Raji (cell line): ENCODE measurements at regions not wholly inside any gene's neighbourhood (a gene's known extent, or its start where the extent isn't known, plus 50 kb on each side); places are given as distances from the start of the nearest gene placed in this dataset.

Experiments used
- POLR2A ChIP-seq: IDR thresholded peaks from 2 replicates; pipeline ENCODE4 v1.6.1; 2011; ENCODE audit warnings: low read depth, low read length, control low read depth; ENCODE audit not compliant: insufficient read depth

GRCh38 chr2:58709274-58709673 is 468.1 kb upstream of the FANCL start:
- TF ChIP-seq POLR2A, result no peak

GRCh38 chr2:58708565-58708964 is 467.4 kb upstream of the FANCL start:
- TF ChIP-seq POLR2A, result no peak

- TF ChIP-seq POLR2A, result no peak
These were observed 461.3 kb upstream of the FANCL start for GRCh38 chr2:58702302-58702885.

- no peak for TF ChIP-seq POLR2A
These were observed 460.7 kb upstream of the FANCL start for GRCh38 chr2:58701688-58702301.

- TF ChIP-seq POLR2A, result no peak
These were observed 459.5 kb upstream of the FANCL start for GRCh38 chr2:58700591-58700990.

- TF ChIP-seq POLR2A, result no peak
These were observed 458.3 kb upstream of the FANCL start for GRCh38 chr2:58699411-58699810.

GRCh38 chr2:58698620-58699019 is 457.5 kb upstream of the FANCL start:
- TF ChIP-seq POLR2A, result no peak

GRCh38 chr2:58688813-58689212 is 447.7 kb upstream of the FANCL start:
- TF ChIP-seq POLR2A, result no peak

- no peak for TF ChIP-seq POLR2A
These were observed 445.7 kb upstream of the FANCL start for GRCh38 chr2:58686776-58687175.

GRCh38 chr2:58680755-58681310 is 439.7 kb upstream of the FANCL start:
- no peak for TF ChIP-seq POLR2A

GRCh38 chr2:58677748-58678147 is 436.6 kb upstream of the FANCL start:
- no peak for TF ChIP-seq POLR2A

- TF ChIP-seq POLR2A, result no peak
These were observed 430.6 kb upstream of the FANCL start for GRCh38 chr2:58671675-58672074.

GRCh38 chr2:58669998-58670397 is 428.9 kb upstream of the FANCL start:
- no peak for TF ChIP-seq POLR2A

GRCh38 chr2:58667137-58667774 is 426.1 kb upstream of the FANCL start:
- TF ChIP-seq POLR2A, result no peak

GRCh38 chr2:58666323-58666970 is 425.3 kb upstream of the FANCL start:
- TF ChIP-seq POLR2A, result no peak

- TF ChIP-seq POLR2A, result no peak
These were observed 424.0 kb upstream of the FANCL start for GRCh38 chr2:58665154-58665553.
